PC-9 (cell line): ENCODE measurements at regions not wholly inside any gene's neighbourhood (a gene's known extent, or its start where the extent isn't known, plus 50 kb on each side); places are given as distances from the start of the nearest gene placed in this dataset.

Experiments used
- EZH2 ChIP-seq: fragments of 200-600 bp; sonication (generic); IDR thresholded peaks from 2 replicates; pipeline ENCODE4 v1.8.0; 2017; ENCODE audit warnings: antibody characterized with exemption, low read depth
- TF ChIP-seq, protein P1 (sequence below): fragments of 200-600 bp; sonication (generic); conservative IDR thresholded peaks from 2 replicates; pipeline ENCODE4 v1.6.1; 2017; ENCODE audit warnings: mixed run types, antibody characterized with exemption, mild to moderate bottlenecking, moderate library complexity

DNA sequence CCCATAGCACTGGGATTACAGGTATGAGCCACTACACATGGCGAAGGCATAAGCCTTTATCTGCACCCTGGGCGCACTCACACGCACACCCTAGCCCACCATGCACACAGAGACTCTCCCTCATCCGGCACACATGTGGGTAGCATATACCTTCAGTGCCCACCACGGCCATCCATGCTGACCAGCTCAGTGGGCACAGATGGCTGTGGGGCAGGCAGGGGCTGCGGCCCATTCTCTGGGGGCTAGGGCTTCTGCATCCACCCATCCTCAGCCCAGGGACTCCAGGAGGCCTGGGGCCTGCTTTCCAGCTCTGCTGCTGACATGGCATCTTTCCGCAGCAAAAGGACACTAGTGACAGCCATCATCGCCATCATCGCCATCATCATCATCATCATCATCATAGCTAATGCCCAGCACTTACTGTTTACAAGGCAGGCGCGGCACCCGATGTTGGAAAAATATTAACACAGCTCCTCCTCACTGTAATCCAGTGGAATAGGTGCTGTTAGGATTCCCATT, 111.2 kb downstream of the NCOR2 start:
- no peak for TF ChIP-seq EZH2
- TF ChIP-seq, protein P1, sequence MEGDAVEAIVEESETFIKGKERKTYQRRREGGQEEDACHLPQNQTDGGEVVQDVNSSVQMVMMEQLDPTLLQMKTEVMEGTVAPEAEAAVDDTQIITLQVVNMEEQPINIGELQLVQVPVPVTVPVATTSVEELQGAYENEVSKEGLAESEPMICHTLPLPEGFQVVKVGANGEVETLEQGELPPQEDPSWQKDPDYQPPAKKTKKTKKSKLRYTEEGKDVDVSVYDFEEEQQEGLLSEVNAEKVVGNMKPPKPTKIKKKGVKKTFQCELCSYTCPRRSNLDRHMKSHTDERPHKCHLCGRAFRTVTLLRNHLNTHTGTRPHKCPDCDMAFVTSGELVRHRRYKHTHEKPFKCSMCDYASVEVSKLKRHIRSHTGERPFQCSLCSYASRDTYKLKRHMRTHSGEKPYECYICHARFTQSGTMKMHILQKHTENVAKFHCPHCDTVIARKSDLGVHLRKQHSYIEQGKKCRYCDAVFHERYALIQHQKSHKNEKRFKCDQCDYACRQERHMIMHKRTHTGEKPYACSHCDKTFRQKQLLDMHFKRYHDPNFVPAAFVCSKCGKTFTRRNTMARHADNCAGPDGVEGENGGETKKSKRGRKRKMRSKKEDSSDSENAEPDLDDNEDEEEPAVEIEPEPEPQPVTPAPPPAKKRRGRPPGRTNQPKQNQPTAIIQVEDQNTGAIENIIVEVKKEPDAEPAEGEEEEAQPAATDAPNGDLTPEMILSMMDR: no peak
